ENCODE measurements at regions not wholly inside any gene's neighbourhood (a gene's known extent, or its start where the extent isn't known, plus 50 kb on each side); places are given as distances from the start of the nearest gene placed in this dataset.

- Histone ChIP-seq H3K4me1 (ENCODE audit: insufficient read depth, low read length) (no peaks in the 10 kb centered on the region), H2AFZ (ENCODE audit: low read depth, low read length) (no peak overlapping the region), H3K27me3 (ENCODE audit: insufficient read depth, low read length, poor library complexity) (no peaks in the 10 kb centered on the region), H3K36me3 (ENCODE audit: insufficient read depth, low read length) (no peaks in the 10 kb centered on the region), H3K4me3 (ENCODE audit: low read depth in 1 of 2, low read length in 2 of 2) (no peak overlapping the region), H3K9ac (ENCODE audit: low read depth, low read length) (no peak overlapping the region), H4K20me1 (ENCODE audit: insufficient read depth, low read length) (no peaks in the 10 kb centered on the region), H3K9me3 (ENCODE audit: insufficient read depth, low read length, severe bottlenecking) (no peaks in the 10 kb centered on the region), H3K79me2 (ENCODE audit: insufficient read depth, low read length) (no peaks in the 10 kb centered on the region), H3K4me2 (ENCODE audit: insufficient read depth, low read length) (no peak overlapping the region), H3K27ac (ENCODE audit: low read length) (no peak overlapping the region)
- DNase-seq (no peak), ATAC-seq (ENCODE audit: insufficient read depth, low read depth) (no peak)
- TF ChIP-seq EZH2 (IDR thresholded peaks at IDR 0.05; ENCODE audit: borderline replicate concordance, low read depth, low read length, severe bottlenecking): no peak
- no peak for TF ChIP-seq CTCF (IDR thresholded peaks at IDR 0.05; ENCODE audit: borderline replicate concordance, extremely low read depth, low read length, poor library complexity, severe bottlenecking)
These were observed 998.0 kb upstream of the CDH2 start for GRCh38 chr18:29174891-29175290.

- Histone ChIP-seq H3K36me3 (ENCODE audit: insufficient read depth, low read length) (no peaks in the 10 kb centered on the region), H3K9me3 (ENCODE audit: insufficient read depth, low read length, severe bottlenecking) (no peaks in the 10 kb centered on the region), H2AFZ (ENCODE audit: low read depth, low read length) (no peak overlapping the region), H4K20me1 (ENCODE audit: insufficient read depth, low read length) (no peaks in the 10 kb centered on the region), H3K27ac (ENCODE audit: low read length) (no peak overlapping the region), H3K4me3 (ENCODE audit: low read depth in 1 of 2, low read length in 2 of 2) (no peak overlapping the region), H3K79me2 (ENCODE audit: insufficient read depth, low read length) (no peaks in the 10 kb centered on the region), H3K9ac (ENCODE audit: low read depth, low read length) (no peak overlapping the region), H3K27me3 (ENCODE audit: insufficient read depth, low read length, poor library complexity) (no peaks in the 10 kb centered on the region), H3K4me2 (ENCODE audit: insufficient read depth, low read length) (no peak overlapping the region), H3K4me1 (ENCODE audit: insufficient read depth, low read length) (no peaks in the 10 kb centered on the region)
- DNase-seq (no peak), ATAC-seq (ENCODE audit: insufficient read depth, low read depth) (no peak)
- TF ChIP-seq CTCF (IDR thresholded peaks at IDR 0.05; ENCODE audit: borderline replicate concordance, extremely low read depth, low read length, poor library complexity, severe bottlenecking) (no peak), EZH2 (IDR thresholded peaks at IDR 0.05; ENCODE audit: borderline replicate concordance, low read depth, low read length, severe bottlenecking) (no peak)
These were observed 995.8 kb upstream of the CDH2 start for GRCh38 chr18:29172756-29173067.

GRCh38 chr18:29171892-29172755 lies 995.2 kb upstream of the CDH2 start:
- H3K9ac ChIP-seq (ENCODE audit: low read depth, low read length): no peak overlapping the region
- no peaks in the 10 kb centered on the region for H4K20me1 ChIP-seq (ENCODE audit: insufficient read depth, low read length)
- no peaks in the 10 kb centered on the region for H3K36me3 ChIP-seq (ENCODE audit: insufficient read depth, low read length)
- DNase-seq (no peak), ATAC-seq (ENCODE audit: insufficient read depth, low read depth) (no peak)
- H3K27ac ChIP-seq (ENCODE audit: low read length): no peak overlapping the region
- H3K4me3 ChIP-seq (ENCODE audit: low read depth in 1 of 2, low read length in 2 of 2): no peak overlapping the region
- no peak overlapping the region for H3K4me2 ChIP-seq (ENCODE audit: insufficient read depth, low read length)
- no peak overlapping the region for H2AFZ ChIP-seq (ENCODE audit: low read depth, low read length)
- no peaks in the 10 kb centered on the region for H3K79me2 ChIP-seq (ENCODE audit: insufficient read depth, low read length)
- H3K9me3 ChIP-seq (ENCODE audit: insufficient read depth, low read length, severe bottlenecking): no peaks in the 10 kb centered on the region
- H3K27me3 ChIP-seq (ENCODE audit: insufficient read depth, low read length, poor library complexity): no peaks in the 10 kb centered on the region
- TF ChIP-seq EZH2 (IDR thresholded peaks at IDR 0.05; ENCODE audit: borderline replicate concordance, low read depth, low read length, severe bottlenecking) (no peak), CTCF (IDR thresholded peaks at IDR 0.05; ENCODE audit: borderline replicate concordance, extremely low read depth, low read length, poor library complexity, severe bottlenecking) (no peak)
- no peaks in the 10 kb centered on the region for H3K4me1 ChIP-seq (ENCODE audit: insufficient read depth, low read length)
